ENCODE measurements at regions not wholly inside any gene's neighbourhood (a gene's known extent, or its start where the extent isn't known, plus 50 kb on each side); places are given as distances from the start of the nearest gene placed in this dataset.

DNA sequence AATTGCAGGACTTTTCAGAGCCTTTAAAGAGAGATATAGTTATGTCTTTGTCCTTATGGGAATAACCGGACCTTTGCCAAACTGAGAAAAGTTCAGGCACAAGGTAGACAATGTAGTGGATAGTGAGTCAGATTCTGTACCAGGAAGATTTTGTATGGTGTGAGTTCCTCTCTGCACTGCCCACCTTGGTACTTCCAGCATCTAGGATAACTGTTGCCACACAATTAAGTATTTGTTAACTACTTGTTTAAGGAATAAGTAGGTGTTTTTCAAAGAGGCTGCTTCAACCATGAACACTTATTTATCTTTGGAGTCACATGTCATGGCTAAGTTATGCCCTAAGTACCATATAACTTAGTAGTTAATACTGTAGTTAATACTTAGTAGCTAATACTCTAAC is 131.8 kb upstream of the DOK5 start:
- Histone ChIP-seq H3K36me3 (replicated peaks in 1 of 2; ENCODE audit: control insufficient read depth in 1 of 2, insufficient read depth in 2 of 2, low read length in 1 of 2) (no peaks in the 10 kb centered on the region), H3K27me3 (ENCODE audit: insufficient read depth) (no peaks in the 10 kb centered on the region), H3F3A (replicated peaks; ENCODE audit: insufficient read depth) (peaks cover 50% of the 10 kb centered on the region), H3K9me2 (no peaks in the 10 kb centered on the region), H3K79me2 (ENCODE audit: insufficient read depth) (no peaks in the 10 kb centered on the region), H4K20me1 (ENCODE audit: insufficient read depth) (no peaks in the 10 kb centered on the region), H3K9me3 (no peaks in the 10 kb centered on the region), H3K9ac (no peak overlapping the region), H3K4me3 (ENCODE audit: low read depth in 2 of 2, low read length in 1 of 2) (no peak overlapping the region), H3K4me1 (ENCODE audit: control insufficient read depth in 1 of 2, insufficient read depth in 2 of 2, low read depth in 1 of 2, low read length in 1 of 2) (peaks cover 0 to 40% of the 10 kb centered on the region in 2 experiments; a peak in 2 of 4 replicates), H2AFZ (ENCODE audit: low read depth) (no peak overlapping the region), H3K27ac (ENCODE audit: low read depth in 2 of 2, low read length in 1 of 2) (peak overlapping the region in 1 of 2 experiments; percentile 88; a peak in 1 of 4 replicates), H3K4me2 (no peak overlapping the region)
- DNase-seq: no peak
- ChIA-PET POLR2A (no interaction called here), CTCF (no interaction called here)
- TF ChIP-seq MEF2A (IDR thresholded peaks at IDR 0.05; ENCODE audit: borderline replicate concordance, low read depth): no peak
- TF ChIP-seq, protein P1, sequence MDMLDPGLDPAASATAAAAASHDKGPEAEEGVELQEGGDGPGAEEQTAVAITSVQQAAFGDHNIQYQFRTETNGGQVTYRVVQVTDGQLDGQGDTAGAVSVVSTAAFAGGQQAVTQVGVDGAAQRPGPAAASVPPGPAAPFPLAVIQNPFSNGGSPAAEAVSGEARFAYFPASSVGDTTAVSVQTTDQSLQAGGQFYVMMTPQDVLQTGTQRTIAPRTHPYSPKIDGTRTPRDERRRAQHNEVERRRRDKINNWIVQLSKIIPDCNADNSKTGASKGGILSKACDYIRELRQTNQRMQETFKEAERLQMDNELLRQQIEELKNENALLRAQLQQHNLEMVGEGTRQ (IDR thresholded peaks at IDR 0.05; ENCODE audit: borderline replicate concordance, low read depth, low read length): no peak
- no peak for TF ChIP-seq TCF12 (IDR thresholded peaks at IDR 0.05)
- no peak for TF ChIP-seq TEAD4 (IDR thresholded peaks at IDR 0.05; ENCODE audit: borderline replicate concordance, insufficient read depth)
- TF ChIP-seq, protein P2, sequence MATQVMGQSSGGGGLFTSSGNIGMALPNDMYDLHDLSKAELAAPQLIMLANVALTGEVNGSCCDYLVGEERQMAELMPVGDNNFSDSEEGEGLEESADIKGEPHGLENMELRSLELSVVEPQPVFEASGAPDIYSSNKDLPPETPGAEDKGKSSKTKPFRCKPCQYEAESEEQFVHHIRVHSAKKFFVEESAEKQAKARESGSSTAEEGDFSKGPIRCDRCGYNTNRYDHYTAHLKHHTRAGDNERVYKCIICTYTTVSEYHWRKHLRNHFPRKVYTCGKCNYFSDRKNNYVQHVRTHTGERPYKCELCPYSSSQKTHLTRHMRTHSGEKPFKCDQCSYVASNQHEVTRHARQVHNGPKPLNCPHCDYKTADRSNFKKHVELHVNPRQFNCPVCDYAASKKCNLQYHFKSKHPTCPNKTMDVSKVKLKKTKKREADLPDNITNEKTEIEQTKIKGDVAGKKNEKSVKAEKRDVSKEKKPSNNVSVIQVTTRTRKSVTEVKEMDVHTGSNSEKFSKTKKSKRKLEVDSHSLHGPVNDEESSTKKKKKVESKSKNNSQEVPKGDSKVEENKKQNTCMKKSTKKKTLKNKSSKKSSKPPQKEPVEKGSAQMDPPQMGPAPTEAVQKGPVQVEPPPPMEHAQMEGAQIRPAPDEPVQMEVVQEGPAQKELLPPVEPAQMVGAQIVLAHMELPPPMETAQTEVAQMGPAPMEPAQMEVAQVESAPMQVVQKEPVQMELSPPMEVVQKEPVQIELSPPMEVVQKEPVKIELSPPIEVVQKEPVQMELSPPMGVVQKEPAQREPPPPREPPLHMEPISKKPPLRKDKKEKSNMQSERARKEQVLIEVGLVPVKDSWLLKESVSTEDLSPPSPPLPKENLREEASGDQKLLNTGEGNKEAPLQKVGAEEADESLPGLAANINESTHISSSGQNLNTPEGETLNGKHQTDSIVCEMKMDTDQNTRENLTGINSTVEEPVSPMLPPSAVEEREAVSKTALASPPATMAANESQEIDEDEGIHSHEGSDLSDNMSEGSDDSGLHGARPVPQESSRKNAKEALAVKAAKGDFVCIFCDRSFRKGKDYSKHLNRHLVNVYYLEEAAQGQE (IDR thresholded peaks at IDR 0.05; ENCODE audit: low read depth, low read length): no peak
- no peak for TF ChIP-seq MXI1 (IDR thresholded peaks at IDR 0.05; ENCODE audit: low read depth, low read length)
- no peak for TF ChIP-seq EP300 (IDR thresholded peaks at IDR 0.05; ENCODE audit: borderline replicate concordance in 1 of 2, low read depth in 1 of 2, low read length in 1 of 2)
- TF ChIP-seq, protein P3, sequence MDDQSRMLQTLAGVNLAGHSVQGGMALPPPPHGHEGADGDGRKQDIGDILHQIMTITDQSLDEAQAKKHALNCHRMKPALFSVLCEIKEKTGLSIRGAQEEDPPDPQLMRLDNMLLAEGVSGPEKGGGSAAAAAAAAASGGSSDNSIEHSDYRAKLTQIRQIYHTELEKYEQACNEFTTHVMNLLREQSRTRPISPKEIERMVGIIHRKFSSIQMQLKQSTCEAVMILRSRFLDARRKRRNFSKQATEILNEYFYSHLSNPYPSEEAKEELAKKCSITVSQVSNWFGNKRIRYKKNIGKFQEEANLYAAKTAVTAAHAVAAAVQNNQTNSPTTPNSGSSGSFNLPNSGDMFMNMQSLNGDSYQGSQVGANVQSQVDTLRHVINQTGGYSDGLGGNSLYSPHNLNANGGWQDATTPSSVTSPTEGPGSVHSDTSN (IDR thresholded peaks at IDR 0.05): no peak
- TF ChIP-seq FOXJ3 (CRISPR knock-in tag; IDR thresholded peaks at IDR 0.05): no peak
- TF ChIP-seq FOSL2 (IDR thresholded peaks at IDR 0.05; ENCODE audit: borderline replicate concordance, low read depth): no peak
- no peak for TF ChIP-seq JUND (IDR thresholded peaks at IDR 0.05)
- TF ChIP-seq, protein P4, sequence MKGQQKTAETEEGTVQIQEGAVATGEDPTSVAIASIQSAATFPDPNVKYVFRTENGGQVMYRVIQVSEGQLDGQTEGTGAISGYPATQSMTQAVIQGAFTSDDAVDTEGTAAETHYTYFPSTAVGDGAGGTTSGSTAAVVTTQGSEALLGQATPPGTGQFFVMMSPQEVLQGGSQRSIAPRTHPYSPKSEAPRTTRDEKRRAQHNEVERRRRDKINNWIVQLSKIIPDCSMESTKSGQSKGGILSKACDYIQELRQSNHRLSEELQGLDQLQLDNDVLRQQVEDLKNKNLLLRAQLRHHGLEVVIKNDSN (IDR thresholded peaks at IDR 0.05; ENCODE audit: borderline replicate concordance, low read depth): no peak
- TF ChIP-seq POLR2AphosphoS5 (IDR thresholded peaks at IDR 0.05; ENCODE audit: low read depth, low read length): no peak
- TF ChIP-seq RFX5 (IDR thresholded peaks at IDR 0.05; ENCODE audit: low read length): no peak
- TF ChIP-seq, protein P5, sequence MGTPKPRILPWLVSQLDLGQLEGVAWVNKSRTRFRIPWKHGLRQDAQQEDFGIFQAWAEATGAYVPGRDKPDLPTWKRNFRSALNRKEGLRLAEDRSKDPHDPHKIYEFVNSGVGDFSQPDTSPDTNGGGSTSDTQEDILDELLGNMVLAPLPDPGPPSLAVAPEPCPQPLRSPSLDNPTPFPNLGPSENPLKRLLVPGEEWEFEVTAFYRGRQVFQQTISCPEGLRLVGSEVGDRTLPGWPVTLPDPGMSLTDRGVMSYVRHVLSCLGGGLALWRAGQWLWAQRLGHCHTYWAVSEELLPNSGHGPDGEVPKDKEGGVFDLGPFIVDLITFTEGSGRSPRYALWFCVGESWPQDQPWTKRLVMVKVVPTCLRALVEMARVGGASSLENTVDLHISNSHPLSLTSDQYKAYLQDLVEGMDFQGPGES (IDR thresholded peaks at IDR 0.05; ENCODE audit: low read depth, low read length): no peak
- TF ChIP-seq, protein P6, sequence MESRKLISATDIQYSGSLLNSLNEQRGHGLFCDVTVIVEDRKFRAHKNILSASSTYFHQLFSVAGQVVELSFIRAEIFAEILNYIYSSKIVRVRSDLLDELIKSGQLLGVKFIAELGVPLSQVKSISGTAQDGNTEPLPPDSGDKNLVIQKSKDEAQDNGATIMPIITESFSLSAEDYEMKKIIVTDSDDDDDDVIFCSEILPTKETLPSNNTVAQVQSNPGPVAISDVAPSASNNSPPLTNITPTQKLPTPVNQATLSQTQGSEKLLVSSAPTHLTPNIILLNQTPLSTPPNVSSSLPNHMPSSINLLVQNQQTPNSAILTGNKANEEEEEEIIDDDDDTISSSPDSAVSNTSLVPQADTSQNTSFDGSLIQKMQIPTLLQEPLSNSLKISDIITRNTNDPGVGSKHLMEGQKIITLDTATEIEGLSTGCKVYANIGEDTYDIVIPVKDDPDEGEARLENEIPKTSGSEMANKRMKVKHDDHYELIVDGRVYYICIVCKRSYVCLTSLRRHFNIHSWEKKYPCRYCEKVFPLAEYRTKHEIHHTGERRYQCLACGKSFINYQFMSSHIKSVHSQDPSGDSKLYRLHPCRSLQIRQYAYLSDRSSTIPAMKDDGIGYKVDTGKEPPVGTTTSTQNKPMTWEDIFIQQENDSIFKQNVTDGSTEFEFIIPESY (IDR thresholded peaks at IDR 0.05; ENCODE audit: borderline replicate concordance, low read depth): no peak
- TF ChIP-seq ELF1 (IDR thresholded peaks at IDR 0.05): no peak
- WGBS (ENCODE audit: low lambda C conversion rate): 75% methylated on average over 1 of the region's 1 CpG

Data from SK-N-SH (cell line).